NCI-H1105 treated with DMSO at 0.1 percent for 48 hours (cell line): ENCODE measurements at regions not wholly inside any gene's neighbourhood (a gene's known extent, or its start where the extent isn't known, plus 50 kb on each side); places are given as distances from the start of the nearest gene placed in this dataset.
A peak's percentile ranks its signal among the peaks of the same experiment; 100 is the strongest.

Experiments used
- DNase-seq: peaks from one replicate; lab custom pipeline; 2025; lab: John Stamatoyannopoulos, UW

GRCh38 chr16:73151941-73152340 lies 104.0 kb upstream of the ZFHX3 start:
- no peak for DNase-seq

DNA sequence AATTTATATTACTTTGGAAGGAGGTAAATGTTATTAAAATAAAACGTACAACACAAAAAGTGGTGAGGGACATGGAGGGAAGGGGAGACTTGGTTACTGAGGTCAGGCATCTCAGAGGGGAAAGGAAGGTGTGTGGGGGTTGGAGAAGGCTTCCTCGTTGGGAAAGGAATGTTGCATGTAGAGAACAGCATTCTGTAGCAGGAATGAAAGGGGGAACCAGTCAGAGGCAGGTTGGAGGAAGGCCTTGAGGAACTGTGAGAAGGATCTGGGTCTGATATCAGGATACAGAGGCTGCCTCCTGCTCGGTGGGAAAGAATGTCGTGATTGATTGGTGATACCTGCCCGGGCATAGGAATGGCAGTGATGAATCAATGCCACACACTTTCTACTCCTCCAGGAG lies 103.3 kb upstream of the ZFHX3 start:
- DNase-seq: no peak

GRCh38 chr16:73150786-73151185 lies 102.9 kb upstream of the ZFHX3 start:
- DNase-seq: no peak

GRCh38 chr16:73149334-73149733 lies 101.4 kb upstream of the ZFHX3 start:
- DNase-seq: peak; percentile 56

DNA sequence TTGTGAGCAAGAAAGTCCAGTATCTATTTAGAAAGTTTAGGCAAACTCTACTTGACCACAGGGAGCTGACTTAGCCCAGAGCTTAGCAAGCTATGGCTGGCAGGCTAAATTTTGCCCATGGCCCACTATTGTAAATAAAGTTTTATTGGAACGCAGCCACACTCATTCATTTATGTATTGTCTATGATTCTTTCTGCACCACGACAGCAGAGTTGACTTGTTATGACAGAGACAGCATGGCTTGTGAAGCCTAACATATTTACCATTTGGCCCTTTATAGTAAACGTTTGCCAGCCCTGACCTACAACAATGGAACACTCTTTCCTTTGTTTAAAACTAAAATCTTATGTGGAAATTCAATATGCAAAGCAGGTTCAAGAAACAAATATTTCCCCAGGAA lies 100.0 kb upstream of the ZFHX3 start:
- DNase-seq: no peak

- no peak for DNase-seq
Observed at GRCh38 chr16:73145166-73145880, 97.4 kb upstream of the ZFHX3 start.

DNA sequence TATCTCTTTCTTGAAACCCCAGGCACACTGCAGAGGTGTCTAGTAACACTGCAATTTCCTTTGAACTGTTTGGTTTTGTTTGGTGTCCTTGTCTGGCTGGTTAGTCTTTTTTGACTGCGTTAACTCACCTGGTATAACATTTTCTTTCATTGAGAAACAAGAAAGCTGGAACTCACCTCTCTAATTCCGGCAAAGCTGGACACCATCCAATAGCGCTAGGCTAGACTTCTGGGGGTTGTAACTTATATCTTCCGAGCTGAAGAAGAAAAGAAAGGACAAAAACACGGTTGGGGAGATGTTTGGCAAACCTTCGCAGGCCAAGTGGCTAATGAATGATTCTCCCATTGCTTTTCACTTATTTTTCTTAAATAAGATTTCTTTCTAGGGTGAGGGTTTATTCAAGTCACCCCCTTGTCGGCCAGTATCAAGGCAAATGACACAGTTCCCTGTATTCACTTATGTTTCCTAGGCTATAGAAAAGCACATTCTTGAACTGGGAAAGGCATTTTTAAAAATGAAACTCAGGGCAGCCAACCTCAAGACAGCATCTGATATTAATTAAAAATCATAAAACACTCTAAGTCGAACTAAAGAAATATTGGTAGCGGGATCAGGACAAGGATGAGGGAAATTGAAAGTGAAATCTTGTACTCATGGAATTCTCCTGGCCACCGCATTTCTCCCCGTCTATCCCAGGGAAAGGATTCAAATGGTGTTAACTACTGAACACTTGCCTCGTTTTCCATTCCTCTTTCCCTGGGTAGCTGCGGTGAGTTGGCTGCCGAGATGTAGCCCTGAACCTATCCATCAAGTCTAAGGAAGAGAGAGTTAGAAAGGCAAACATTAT lies 95.9 kb upstream of the ZFHX3 start:
- DNase-seq: peak; percentile 10

GRCh38 chr16:73143002-73143401 lies 95.1 kb upstream of the ZFHX3 start:
- no peak for DNase-seq

DNA sequence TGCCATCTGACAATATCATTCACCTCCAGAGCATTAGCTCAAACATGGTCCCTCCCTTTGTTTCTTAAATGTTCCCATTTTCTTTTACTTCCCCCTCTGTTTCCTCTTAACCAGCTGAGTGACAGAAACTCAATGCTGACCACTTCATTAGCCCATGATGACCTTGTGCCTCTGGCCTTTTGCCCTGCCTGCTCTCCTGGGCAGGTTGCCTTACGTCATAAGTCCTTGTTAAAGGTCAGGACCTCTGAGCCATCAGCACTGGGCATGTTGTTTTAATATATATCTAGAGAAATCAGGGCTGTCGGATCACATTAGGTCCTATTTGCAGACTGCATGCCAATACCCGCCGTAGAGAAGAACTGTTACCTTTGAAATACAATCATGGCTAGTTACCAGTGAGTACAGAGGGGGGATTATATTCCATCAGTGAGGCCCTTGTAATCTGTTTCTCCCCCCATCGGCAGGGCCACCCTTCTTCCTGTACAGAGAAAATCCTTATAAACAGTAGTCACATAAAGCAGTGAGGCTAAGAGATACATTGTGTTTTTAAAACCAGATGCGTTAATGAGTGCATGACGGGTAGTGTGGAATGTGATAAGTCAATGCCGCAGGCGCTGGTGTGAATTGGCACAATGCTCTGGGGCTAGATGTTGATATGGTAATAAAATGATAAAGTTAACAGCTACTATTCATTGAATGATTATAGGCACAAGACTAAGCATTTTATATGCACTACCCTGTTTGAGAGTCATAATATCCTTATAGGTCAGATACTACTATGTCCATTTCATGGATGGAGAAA lies 94.3 kb upstream of the ZFHX3 start:
- DNase-seq: no peak

DNA sequence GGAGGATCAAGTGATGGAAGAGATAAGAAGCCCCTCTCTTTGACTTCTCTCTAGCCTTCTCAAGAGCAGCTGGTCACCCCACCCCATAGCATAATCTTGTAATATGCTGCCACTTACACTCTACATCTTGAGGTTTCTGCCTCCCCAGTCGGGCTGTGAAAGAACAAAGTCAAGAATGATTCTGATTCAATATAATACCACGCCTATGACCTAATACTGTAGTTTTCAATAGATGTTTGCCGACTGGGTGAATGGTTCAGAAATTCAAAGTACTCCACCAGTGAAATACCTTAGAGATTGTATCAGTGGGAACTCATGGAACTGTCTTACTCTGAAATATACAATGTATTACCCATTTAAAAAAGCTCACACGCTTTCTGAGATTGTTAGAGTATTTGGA lies 93.0 kb upstream of the ZFHX3 start:
- no peak for DNase-seq

GRCh38 chr16:73131156-73131862 lies 83.4 kb upstream of the ZFHX3 start:
- DNase-seq: no peak

DNA sequence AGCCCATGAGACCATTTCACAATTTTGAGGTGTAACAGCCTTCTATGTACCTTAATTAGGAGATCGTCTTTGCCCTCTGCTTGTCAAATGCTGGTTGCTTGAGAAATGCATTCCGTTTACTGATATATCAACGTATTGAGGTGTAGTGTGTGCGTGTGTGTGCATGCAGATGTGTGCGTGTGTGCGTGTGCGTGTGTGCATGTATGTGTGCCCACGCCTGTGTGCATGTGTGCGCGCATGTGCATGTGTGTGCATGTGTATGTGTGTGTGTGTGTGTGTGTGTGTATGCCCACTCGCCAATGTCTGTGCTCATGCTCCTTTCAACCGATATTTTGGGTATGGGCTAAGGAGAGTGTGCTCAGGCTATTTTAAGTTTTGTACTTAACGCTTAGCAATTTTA lies 81.5 kb upstream of the ZFHX3 start:
- no peak for DNase-seq

DNA sequence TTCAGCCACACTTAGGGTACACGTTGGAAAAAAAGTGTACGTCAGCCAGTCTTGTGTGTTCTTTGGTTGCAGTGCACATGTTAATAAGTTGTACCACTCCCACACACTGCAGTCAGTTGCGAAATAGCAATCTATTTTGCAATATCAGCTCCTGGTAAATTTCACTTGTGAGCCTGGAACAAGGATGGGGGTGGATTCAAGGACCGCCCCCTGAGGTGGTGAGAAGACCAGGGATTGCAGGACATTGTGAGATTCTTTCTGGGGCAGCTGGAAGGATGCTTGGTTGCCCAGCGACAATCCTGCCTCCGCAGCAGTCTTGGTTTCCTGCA lies 78.6 kb upstream of the ZFHX3 start:
- no peak for DNase-seq

GRCh38 chr16:73125850-73126524 lies 78.1 kb upstream of the ZFHX3 start:
- DNase-seq: no peak

DNA sequence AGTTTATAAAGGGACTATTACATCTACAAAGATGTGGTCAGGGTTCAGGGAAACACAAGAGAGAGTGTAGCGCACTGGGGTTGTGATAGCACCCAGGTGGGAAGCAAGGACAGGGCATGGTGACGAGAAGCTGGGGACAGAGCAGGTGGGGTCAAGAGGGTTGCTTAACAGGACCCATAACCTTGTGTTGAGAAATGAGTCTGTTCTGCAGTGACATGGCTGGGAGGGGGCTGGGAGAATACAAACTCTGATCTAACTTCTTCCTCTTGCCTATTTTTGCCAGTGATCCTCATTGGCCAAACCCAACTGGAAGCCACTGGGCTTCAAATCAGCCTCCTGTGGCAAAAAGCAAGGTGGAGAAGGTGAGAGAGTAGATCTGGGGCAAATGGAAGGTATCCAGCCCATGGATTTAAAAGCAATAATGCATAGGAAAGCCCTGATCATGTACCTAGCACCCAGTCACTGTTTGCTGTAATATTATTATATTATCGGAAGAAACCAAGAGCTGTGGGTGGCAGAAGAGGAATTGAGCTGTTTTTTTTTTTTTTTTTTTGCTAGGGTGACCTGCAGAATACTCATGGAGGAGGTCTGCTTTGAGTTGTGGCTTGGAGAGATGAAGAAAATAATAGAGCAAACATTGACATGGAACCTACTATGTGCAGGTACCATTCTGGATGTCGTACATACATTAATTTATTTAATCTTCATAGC lies 76.9 kb upstream of the ZFHX3 start:
- no peak for DNase-seq

DNA sequence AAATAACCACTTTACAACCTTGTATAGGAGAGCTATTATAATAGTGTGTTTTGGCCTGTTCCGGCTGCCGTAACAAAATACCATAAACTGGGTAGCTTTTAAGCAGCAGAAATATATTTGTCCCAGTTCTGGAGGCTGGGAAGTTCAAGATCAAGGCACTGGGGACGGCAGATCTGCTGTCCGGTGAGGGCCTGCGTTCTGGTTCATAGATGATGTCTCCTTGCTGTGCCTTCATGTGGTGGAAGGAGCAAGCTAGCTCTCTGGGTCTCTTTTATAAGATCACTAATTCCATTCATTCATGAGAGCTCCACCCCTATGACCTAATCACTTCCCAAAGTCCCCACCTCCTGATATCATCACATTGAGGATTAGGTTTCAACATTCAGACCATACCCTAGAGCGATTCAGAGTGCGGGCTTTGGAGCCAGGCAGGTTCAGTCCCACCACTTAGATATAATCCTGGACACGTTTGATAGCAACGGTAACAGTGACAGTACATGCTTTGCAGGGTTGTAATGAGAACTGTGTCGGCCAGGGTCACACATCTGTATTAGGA lies 76.2 kb upstream of the ZFHX3 start:
- no peak for DNase-seq

- no peak for DNase-seq
Observed at GRCh38 chr16:73122604-73123391, 74.9 kb upstream of the ZFHX3 start.

GRCh38 chr16:73116576-73116975 lies 68.6 kb upstream of the ZFHX3 start:
- DNase-seq: no peak

DNA sequence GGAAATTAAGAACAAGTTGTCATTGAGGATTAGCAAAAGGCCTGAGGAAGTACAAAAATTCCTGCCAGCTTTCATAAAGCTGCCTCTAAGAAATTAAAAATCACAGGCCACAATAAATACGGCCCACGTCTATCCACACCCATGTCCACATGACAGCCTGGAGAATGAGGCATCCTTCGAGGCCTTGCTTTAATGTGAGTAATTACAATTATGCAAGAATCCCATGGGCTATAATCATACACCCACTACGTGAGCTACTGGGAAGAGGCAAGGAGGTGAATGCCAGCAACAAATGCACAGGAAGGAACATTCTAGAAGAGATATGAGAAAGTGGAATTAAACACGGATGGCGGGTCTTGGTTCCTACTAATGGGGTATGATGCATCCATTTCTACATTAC lies 65.4 kb upstream of the ZFHX3 start:
- no peak for DNase-seq
